Hepatocyte (in vitro differentiated cells): ENCODE measurements at regions not wholly inside any gene's neighbourhood (a gene's known extent, or its start where the extent isn't known, plus 50 kb on each side); places are given as distances from the start of the nearest gene placed in this dataset.

ENCODE experiments used
- EZH2 ChIP-seq: fragments of 200-600 bp; sonication (generic); IDR thresholded peaks from 2 replicates; pipeline ENCODE4 v1.6.1; 2016; ENCODE audit warnings: antibody characterized with exemption, mild to moderate bottlenecking, borderline replicate concordance
- TF ChIP-seq, protein P1 (sequence below): fragments of 200-600 bp; sonication (generic); IDR thresholded peaks from 2 replicates; pipeline ENCODE4 v1.5.1; 2016; ENCODE audit warnings: antibody characterized with exemption, mild to moderate bottlenecking; ENCODE audit not compliant: poor library complexity

DNA sequence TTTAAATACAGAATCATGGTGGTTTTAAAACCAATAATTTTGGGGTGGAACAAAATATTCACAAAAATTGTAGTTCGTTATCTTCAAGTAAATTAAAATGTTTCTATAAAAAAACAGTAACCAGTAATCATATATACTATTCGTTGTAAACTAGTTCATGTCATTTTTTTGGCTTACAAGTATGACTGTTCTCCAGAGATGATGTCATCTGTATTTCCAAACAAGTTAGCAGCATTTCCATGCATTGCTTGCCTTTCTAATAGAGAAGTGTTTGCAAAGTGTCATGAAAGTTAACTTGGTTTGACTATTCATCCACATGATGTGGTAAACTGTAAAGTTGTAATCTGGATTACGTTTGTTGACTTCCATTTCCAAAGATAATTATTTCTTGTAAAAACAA lies 717.9 kb upstream of the ADAMTS16 start:
- TF ChIP-seq, protein P1, sequence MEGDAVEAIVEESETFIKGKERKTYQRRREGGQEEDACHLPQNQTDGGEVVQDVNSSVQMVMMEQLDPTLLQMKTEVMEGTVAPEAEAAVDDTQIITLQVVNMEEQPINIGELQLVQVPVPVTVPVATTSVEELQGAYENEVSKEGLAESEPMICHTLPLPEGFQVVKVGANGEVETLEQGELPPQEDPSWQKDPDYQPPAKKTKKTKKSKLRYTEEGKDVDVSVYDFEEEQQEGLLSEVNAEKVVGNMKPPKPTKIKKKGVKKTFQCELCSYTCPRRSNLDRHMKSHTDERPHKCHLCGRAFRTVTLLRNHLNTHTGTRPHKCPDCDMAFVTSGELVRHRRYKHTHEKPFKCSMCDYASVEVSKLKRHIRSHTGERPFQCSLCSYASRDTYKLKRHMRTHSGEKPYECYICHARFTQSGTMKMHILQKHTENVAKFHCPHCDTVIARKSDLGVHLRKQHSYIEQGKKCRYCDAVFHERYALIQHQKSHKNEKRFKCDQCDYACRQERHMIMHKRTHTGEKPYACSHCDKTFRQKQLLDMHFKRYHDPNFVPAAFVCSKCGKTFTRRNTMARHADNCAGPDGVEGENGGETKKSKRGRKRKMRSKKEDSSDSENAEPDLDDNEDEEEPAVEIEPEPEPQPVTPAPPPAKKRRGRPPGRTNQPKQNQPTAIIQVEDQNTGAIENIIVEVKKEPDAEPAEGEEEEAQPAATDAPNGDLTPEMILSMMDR, result no peak
- TF ChIP-seq EZH2, result no peak
